ENCODE measurements at regions not wholly inside any gene's neighbourhood (a gene's known extent, or its start where the extent isn't known, plus 50 kb on each side); places are given as distances from the start of the nearest gene placed in this dataset.

- TF ChIP-seq CTCF (IDR thresholded peaks at IDR 0.05) (no peak), POLR2A (IDR thresholded peaks at IDR 0.05) (no peak)
Measured at GRCh38 chr5:105762728-105763127, 1908.0 kb downstream of the EFNA5 start.
